Uterus (tissue), 3 donors: ENCODE measurements at regions not wholly inside any gene's neighbourhood (a gene's known extent, or its start where the extent isn't known, plus 50 kb on each side); places are given as distances from the start of the nearest gene placed in this dataset.

Source experiments
- DNase-seq, 2 donors: peaks; one replicate each; pipeline ENCODE4 v3.0.0-alpha.2; 2019 to 2020
- H3K27ac ChIP-seq, 2 donors: fragments of 200-600 bp; sonication (generic); 1 replicate in 1 of 2; 2 replicates in 1 of 2; pipeline ENCODE4 v1.5.1; 2016 to 2018
- H3K27me3 ChIP-seq, 2 donors: fragments of 200-600 bp; sonication (generic); one replicate each; pipeline ENCODE4 v1.5.1; 2018 to 2019; ENCODE audit warnings: control low read depth in 1 of 2
- H3K36me3 ChIP-seq, 2 donors: fragments of 200-600 bp; sonication (generic); one replicate each; pipeline ENCODE4 v1.5.1; 2019; ENCODE audit warnings: control low read depth in 1 of 2
- H3K4me1 ChIP-seq, 2 donors: fragments of 200-600 bp; sonication (generic); one replicate each; pipeline ENCODE4 v1.5.1; 2018 to 2019; ENCODE audit warnings: control low read depth in 1 of 2
- H3K4me3 ChIP-seq, 2 donors: fragments of 200-600 bp; sonication (generic); 1 replicate in 1 of 2; 2 replicates in 1 of 2; pipeline ENCODE4 v1.5.1; 2018 to 2019; ENCODE audit warnings: mild to moderate bottlenecking in 1 of 2
- H3K9me3 ChIP-seq, 2 donors: fragments of 200-600 bp; sonication (generic); one replicate each; pipeline ENCODE4 v1.5.1; 2019; ENCODE audit warnings: control low read depth in 1 of 2
- CTCF ChIP-seq, 4 experiments: fragments of 200-600 bp in 2 of 4; fragments of 450-650 bp in 2 of 4; sonication (generic) in 2 of 4; IDR thresholded peaks; one replicate each; pipeline ENCODE4 v1.5.1; 2016 to 2019; ENCODE audit warnings: antibody characterized with exemption in 4 of 4, mild to moderate bottlenecking in 2 of 4, moderate library complexity in 1 of 4
- POLR2A ChIP-seq, 2 donors: fragments of 450-650 bp; IDR thresholded peaks; one replicate each; pipeline ENCODE4 v1.6.1; 2016; ENCODE audit warnings: antibody characterized with exemption in 2 of 2, mild to moderate bottlenecking in 1 of 2, moderate library complexity in 1 of 2
- intact Hi-C: fragments of 100-400 bp; cut with DNase I; formaldehyde crosslinking; loops from one replicate; pipeline ENCODE4 v1.15.1; 2023; ENCODE audit warnings: low total_unique reads
- donor health status: DM: yes; HTN: yes; CAD: no.

- DNase-seq, result no peak
- Histone ChIP-seq H3K4me1 (no peaks in the 10 kb centered on the region), H3K27ac (no peak overlapping the region), H3K27me3 (no peaks in the 10 kb centered on the region), H3K9me3 (no peaks in the 10 kb centered on the region), H3K4me3 (no peak overlapping the region), H3K36me3 (no peaks in the 10 kb centered on the region)
- intact Hi-C loops, result no loop called here
- TF ChIP-seq CTCF (IDR thresholded peaks at IDR 0.05) (no peak), POLR2A (IDR thresholded peaks at IDR 0.05) (no peak)
These were observed 344.9 kb upstream of the KLF12 start for GRCh38 chr13:74479124-74479523.

- Histone ChIP-seq H3K9me3 (no peaks in the 10 kb centered on the region), H3K27me3 (no peaks in the 10 kb centered on the region), H3K36me3 (no peaks in the 10 kb centered on the region), H3K4me1 (no peaks in the 10 kb centered on the region), H3K4me3 (no peak overlapping the region), H3K27ac (no peak overlapping the region)
- TF ChIP-seq CTCF (IDR thresholded peaks at IDR 0.05) (no peak), POLR2A (IDR thresholded peaks at IDR 0.05) (no peak)
- DNase-seq, result no peak
- intact Hi-C loops, result no loop called here
These were observed 342.6 kb upstream of the KLF12 start for GRCh38 chr13:74476788-74477187.

- no peaks in the 10 kb centered on the region for H3K27me3 ChIP-seq
- no peak for DNase-seq
- no peaks in the 10 kb centered on the region for H3K4me1 ChIP-seq
- H3K36me3 ChIP-seq, result no peaks in the 10 kb centered on the region
- H3K4me3 ChIP-seq, result no peak overlapping the region
- H3K9me3 ChIP-seq, result no peaks in the 10 kb centered on the region
- intact Hi-C loops, result no loop called here
- H3K27ac ChIP-seq, result no peak overlapping the region
- TF ChIP-seq CTCF (IDR thresholded peaks at IDR 0.05) (no peak), POLR2A (IDR thresholded peaks at IDR 0.05) (no peak)
These were observed 342.2 kb upstream of the KLF12 start for GRCh38 chr13:74476365-74476764.

GRCh38 chr13:74466864-74467263 is 332.7 kb upstream of the KLF12 start:
- TF ChIP-seq CTCF (IDR thresholded peaks at IDR 0.05) (no peak), POLR2A (IDR thresholded peaks at IDR 0.05) (no peak)
- intact Hi-C loops, result no loop called here
- Histone ChIP-seq H3K9me3 (no peaks in the 10 kb centered on the region), H3K27me3 (no peaks in the 10 kb centered on the region), H3K4me3 (no peak overlapping the region), H3K27ac (no peak overlapping the region), H3K36me3 (no peaks in the 10 kb centered on the region), H3K4me1 (no peaks in the 10 kb centered on the region)
- DNase-seq, result no peak

GRCh38 chr13:74466020-74466419 is 331.8 kb upstream of the KLF12 start:
- no peaks in the 10 kb centered on the region for H3K9me3 ChIP-seq
- no peaks in the 10 kb centered on the region for H3K36me3 ChIP-seq
- H3K4me3 ChIP-seq, result no peak overlapping the region
- intact Hi-C loops, result no loop called here
- H3K4me1 ChIP-seq, result no peaks in the 10 kb centered on the region
- no peak overlapping the region for H3K27ac ChIP-seq
- no peak for TF ChIP-seq CTCF (IDR thresholded peaks at IDR 0.05)
- no peak for TF ChIP-seq POLR2A (IDR thresholded peaks at IDR 0.05)
- no peak for DNase-seq
- H3K27me3 ChIP-seq, result no peaks in the 10 kb centered on the region
